ENCODE measurements at regions not wholly inside any gene's neighbourhood (a gene's known extent, or its start where the extent isn't known, plus 50 kb on each side); places are given as distances from the start of the nearest gene placed in this dataset.

DNA sequence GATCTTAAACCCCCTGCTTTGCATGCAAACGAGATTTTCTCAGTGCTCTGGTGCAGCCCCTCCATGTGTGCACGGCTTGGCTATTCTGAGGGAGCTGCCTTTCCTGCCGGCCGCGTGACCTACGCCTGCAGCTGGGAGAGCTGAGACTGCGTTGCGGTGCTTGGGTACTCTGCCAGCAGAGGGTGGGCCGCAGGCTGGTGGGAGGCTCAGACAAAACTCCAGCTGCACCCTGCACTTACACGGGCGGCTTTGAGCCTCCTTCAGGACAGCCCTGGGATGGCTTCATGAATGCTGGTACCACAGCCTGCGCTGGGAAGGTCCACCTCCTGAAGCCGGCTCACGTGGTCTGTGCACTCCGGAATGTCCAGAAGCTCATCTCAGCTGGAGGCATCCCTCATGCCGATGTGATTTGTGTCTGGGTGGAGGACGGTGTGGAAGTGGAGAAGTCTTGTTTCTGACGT lies 223.7 kb downstream of the DLL1 start:
- H3K9me3 ChIP-seq (replicated peaks in 1 of 2; ENCODE audit: control insufficient read depth in 2 of 2, insufficient read depth in 1 of 2, low read depth in 1 of 2, low read length in 2 of 2), result peaks cover 4 to 5% of the 10 kb centered on the region in 2 donors
- no peaks in the 10 kb centered on the region for H3K79me1 ChIP-seq (ENCODE audit: low read depth, low read length)
- peak overlapping the region; percentile 17 for H2BK15ac ChIP-seq (ENCODE audit: low read length)
- H3K18ac ChIP-seq (ENCODE audit: low read length), result peak overlapping the region; percentile 67
- peaks cover 0 to 14% of the 10 kb centered on the region in 2 donors for H3K4me1 ChIP-seq (ENCODE audit: control insufficient read depth in 2 of 2, insufficient read depth in 1 of 2, low read depth in 1 of 2, low read length in 2 of 2)
- H4K91ac ChIP-seq (ENCODE audit: low read depth, low read length, poor library complexity), result peak overlapping the region; percentile 60
- no peak overlapping the region for H2BK120ac ChIP-seq (ENCODE audit: low read depth, low read length)
- peak overlapping the region; percentile 12 for H2BK12ac ChIP-seq (ENCODE audit: low read length)
- no peak overlapping the region for H4K8ac ChIP-seq (ENCODE audit: low read depth, low read length)
- no peak overlapping the region for H3K27ac ChIP-seq (replicated peaks; ENCODE audit: low read length)
- no peak overlapping the region for H3K14ac ChIP-seq (ENCODE audit: low read length)
- H3K4me3 ChIP-seq (ENCODE audit: low read length in 2 of 2), result no peak overlapping the region
- H3K36me3 ChIP-seq (replicated peaks in 1 of 2; ENCODE audit: control insufficient read depth in 2 of 2, insufficient read depth in 2 of 2, low read length in 2 of 2), result no peaks in the 10 kb centered on the region
- H3K4me2 ChIP-seq (ENCODE audit: insufficient read depth, low read length, poor library complexity, severe bottlenecking), result no peak overlapping the region
- no peak overlapping the region for H3K9ac ChIP-seq (ENCODE audit: low read depth, low read length, poor library complexity)
- peaks cover 0 to 2% (median 0%) of the 10 kb centered on the region in 3 experiments for H3K27me3 ChIP-seq (ENCODE audit: control insufficient read depth in 3 of 3, insufficient read depth in 3 of 3, low read depth in 1 of 3, low read length in 3 of 3)
- no peak overlapping the region for H3K4ac ChIP-seq (ENCODE audit: low read length)
- H2BK5ac ChIP-seq (ENCODE audit: low read length), result no peak overlapping the region
- H2AK5ac ChIP-seq (ENCODE audit: low read depth, low read length), result no peak overlapping the region
- DNase-seq (ENCODE audit: low spot score), result no peak
- no peak overlapping the region for H2AFZ ChIP-seq (ENCODE audit: low read length)
- no peak overlapping the region for H3K23ac ChIP-seq (ENCODE audit: low read depth, low read length, poor library complexity)
- WGBS, 2 donors (ENCODE audit: extremely low coverage in 2 of 2, insufficient read length in 2 of 2, insufficient replicate concordance in 1 of 2), result no CpG with 5 or more reads among the region's 18 CpGs

DNA sequence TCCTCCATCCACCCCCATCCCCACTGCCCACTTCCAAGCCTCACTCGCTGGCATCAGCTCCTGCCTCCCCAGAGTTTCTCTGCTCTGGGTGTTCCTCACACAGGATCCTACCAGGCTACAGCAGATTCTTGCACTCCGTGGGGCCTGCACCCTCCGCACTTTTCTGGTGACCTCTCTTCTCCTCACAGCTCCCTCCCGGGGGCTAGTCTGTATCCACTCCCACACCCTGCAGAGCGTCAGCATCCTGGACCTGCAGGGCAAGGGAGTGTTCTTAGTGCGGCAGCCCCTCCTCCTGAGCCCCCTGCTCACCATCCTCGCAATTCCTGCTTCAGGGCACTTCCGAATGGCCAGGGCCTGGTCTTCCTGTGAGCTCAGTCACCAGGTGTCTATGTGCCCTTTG lies 224.2 kb downstream of the DLL1 start:
- no peak overlapping the region for H2AK5ac ChIP-seq (ENCODE audit: low read depth, low read length)
- H3K4ac ChIP-seq (ENCODE audit: low read length), result no peak overlapping the region
- H3K4me1 ChIP-seq (ENCODE audit: control insufficient read depth in 2 of 2, insufficient read depth in 1 of 2, low read depth in 1 of 2, low read length in 2 of 2), result peaks cover 0 to 14% of the 10 kb centered on the region in 2 donors
- H3K27ac ChIP-seq (replicated peaks; ENCODE audit: low read length), result no peak overlapping the region
- no peak for DNase-seq (ENCODE audit: low spot score)
- peak overlapping the region; percentile 12 for H2BK12ac ChIP-seq (ENCODE audit: low read length)
- H2BK120ac ChIP-seq (ENCODE audit: low read depth, low read length), result no peak overlapping the region
- H3K14ac ChIP-seq (ENCODE audit: low read length), result no peak overlapping the region
- H3K36me3 ChIP-seq (replicated peaks in 1 of 2; ENCODE audit: control insufficient read depth in 2 of 2, insufficient read depth in 2 of 2, low read length in 2 of 2), result no peaks in the 10 kb centered on the region
- WGBS, 2 donors (ENCODE audit: extremely low coverage in 2 of 2, insufficient read length in 2 of 2, insufficient replicate concordance in 1 of 2), result no CpG with 5 or more reads among the region's 8 CpGs
- no peak overlapping the region for H3K4me3 ChIP-seq (ENCODE audit: low read length in 2 of 2)
- peaks cover 0 to 5% (median 0%) of the 10 kb centered on the region in 3 experiments for H3K27me3 ChIP-seq (ENCODE audit: control insufficient read depth in 3 of 3, insufficient read depth in 3 of 3, low read depth in 1 of 3, low read length in 3 of 3)
- no peaks in the 10 kb centered on the region for H3K79me1 ChIP-seq (ENCODE audit: low read depth, low read length)
- peak overlapping the region; percentile 17 for H2BK15ac ChIP-seq (ENCODE audit: low read length)
- H3K9ac ChIP-seq (ENCODE audit: low read depth, low read length, poor library complexity), result no peak overlapping the region
- H3K4me2 ChIP-seq (ENCODE audit: insufficient read depth, low read length, poor library complexity, severe bottlenecking), result no peak overlapping the region
- H3K18ac ChIP-seq (ENCODE audit: low read length), result peak overlapping the region; percentile 67
- H4K8ac ChIP-seq (ENCODE audit: low read depth, low read length), result no peak overlapping the region
- H2AFZ ChIP-seq (ENCODE audit: low read length), result no peak overlapping the region
- H3K23ac ChIP-seq (ENCODE audit: low read depth, low read length, poor library complexity), result no peak overlapping the region
- H4K91ac ChIP-seq (ENCODE audit: low read depth, low read length, poor library complexity), result no peak overlapping the region
- peaks cover 4 to 5% of the 10 kb centered on the region in 2 donors for H3K9me3 ChIP-seq (replicated peaks in 1 of 2; ENCODE audit: control insufficient read depth in 2 of 2, insufficient read depth in 1 of 2, low read depth in 1 of 2, low read length in 2 of 2)
- H2BK5ac ChIP-seq (ENCODE audit: low read length), result no peak overlapping the region

GRCh38 chr6:170063851-170064602 lies 226.9 kb downstream of the DLL1 start:
- no peak overlapping the region for H3K14ac ChIP-seq (ENCODE audit: low read length)
- H3K4me3 ChIP-seq (ENCODE audit: low read length in 2 of 2), result no peak overlapping the region
- H3K4me2 ChIP-seq (ENCODE audit: insufficient read depth, low read length, poor library complexity, severe bottlenecking), result no peak overlapping the region
- H2BK15ac ChIP-seq (ENCODE audit: low read length), result no peak overlapping the region
- peak overlapping the region; percentile 72 for H2AK5ac ChIP-seq (ENCODE audit: low read depth, low read length)
- H3K9ac ChIP-seq (ENCODE audit: low read depth, low read length, poor library complexity), result no peak overlapping the region
- H3K4ac ChIP-seq (ENCODE audit: low read length), result no peak overlapping the region
- H3K9me3 ChIP-seq (replicated peaks in 1 of 2; ENCODE audit: control insufficient read depth in 2 of 2, insufficient read depth in 1 of 2, low read depth in 1 of 2, low read length in 2 of 2), result peaks cover 0 to 2% of the 10 kb centered on the region in 2 donors
- no peaks in the 10 kb centered on the region for H3K79me1 ChIP-seq (ENCODE audit: low read depth, low read length)
- H2BK5ac ChIP-seq (ENCODE audit: low read length), result peak overlapping the region; percentile 40
- no peak overlapping the region for H4K8ac ChIP-seq (ENCODE audit: low read depth, low read length)
- no peak for DNase-seq (ENCODE audit: low spot score)
- no peak overlapping the region for H2BK120ac ChIP-seq (ENCODE audit: low read depth, low read length)
- peak overlapping the region; percentile 56 for H4K91ac ChIP-seq (ENCODE audit: low read depth, low read length, poor library complexity)
- WGBS, 2 donors (ENCODE audit: extremely low coverage in 2 of 2, insufficient read length in 2 of 2, insufficient replicate concordance in 1 of 2), result no CpG with 5 or more reads among the region's 16 CpGs
- H3K36me3 ChIP-seq (replicated peaks in 1 of 2; ENCODE audit: control insufficient read depth in 2 of 2, insufficient read depth in 2 of 2, low read length in 2 of 2), result no peaks in the 10 kb centered on the region
- H3K27me3 ChIP-seq (ENCODE audit: control insufficient read depth in 3 of 3, insufficient read depth in 3 of 3, low read depth in 1 of 3, low read length in 3 of 3), result peaks cover 0 to 7% (median 0%) of the 10 kb centered on the region in 3 experiments
- no peak overlapping the region for H3K23ac ChIP-seq (ENCODE audit: low read depth, low read length, poor library complexity)
- H2AFZ ChIP-seq (ENCODE audit: low read length), result no peak overlapping the region
- H3K4me1 ChIP-seq (ENCODE audit: control insufficient read depth in 2 of 2, insufficient read depth in 1 of 2, low read depth in 1 of 2, low read length in 2 of 2), result peaks cover 0 to 14% of the 10 kb centered on the region in 2 donors
- no peak overlapping the region for H3K27ac ChIP-seq (replicated peaks; ENCODE audit: low read length)
- peak overlapping the region; percentile 83 for H3K18ac ChIP-seq (ENCODE audit: low read length)
- peak overlapping the region; percentile 67 for H2BK12ac ChIP-seq (ENCODE audit: low read length)

DNA sequence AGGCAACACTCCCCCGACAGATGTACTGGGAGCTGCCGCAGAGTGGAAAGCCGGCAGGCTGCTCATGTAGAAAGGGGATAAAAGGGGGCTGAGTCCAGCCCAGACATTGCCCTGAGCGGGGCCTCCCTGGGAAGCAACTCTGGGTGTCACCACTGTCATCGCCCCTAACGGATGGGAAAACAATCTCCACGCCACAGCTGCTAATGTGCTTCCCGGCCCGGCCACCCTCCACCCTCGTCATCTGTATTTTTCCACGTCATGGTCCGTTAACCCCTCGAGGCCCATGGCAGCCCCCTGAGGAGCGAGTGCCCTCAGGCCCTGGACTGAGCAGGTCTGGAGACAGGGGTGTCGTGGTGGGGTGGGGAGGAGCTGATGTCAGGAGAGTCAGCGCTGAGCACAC lies 227.4 kb downstream of the DLL1 start:
- Histone ChIP-seq H2AK5ac (ENCODE audit: low read depth, low read length) (peak overlapping the region; percentile 72), H3K9me3 (replicated peaks in 1 of 2; ENCODE audit: control insufficient read depth in 2 of 2, insufficient read depth in 1 of 2, low read depth in 1 of 2, low read length in 2 of 2) (no peaks in the 10 kb centered on the region), H3K23ac (ENCODE audit: low read depth, low read length, poor library complexity) (no peak overlapping the region), H2BK12ac (ENCODE audit: low read length) (peak overlapping the region; percentile 67), H3K4ac (ENCODE audit: low read length) (peak overlapping the region; percentile 20), H2BK5ac (ENCODE audit: low read length) (peak overlapping the region; percentile 40), H3K4me1 (ENCODE audit: control insufficient read depth in 2 of 2, insufficient read depth in 1 of 2, low read depth in 1 of 2, low read length in 2 of 2) (peaks cover 0 to 14% of the 10 kb centered on the region in 2 donors), H3K9ac (ENCODE audit: low read depth, low read length, poor library complexity) (no peak overlapping the region), H4K8ac (ENCODE audit: low read depth, low read length) (no peak overlapping the region), H3K27ac (replicated peaks; ENCODE audit: low read length) (no peak overlapping the region), H4K91ac (ENCODE audit: low read depth, low read length, poor library complexity) (peak overlapping the region; percentile 56), H3K36me3 (replicated peaks in 1 of 2; ENCODE audit: control insufficient read depth in 2 of 2, insufficient read depth in 2 of 2, low read length in 2 of 2) (no peaks in the 10 kb centered on the region), H2BK15ac (ENCODE audit: low read length) (peak overlapping the region; percentile 97), H3K79me1 (ENCODE audit: low read depth, low read length) (no peaks in the 10 kb centered on the region), H3K27me3 (ENCODE audit: control insufficient read depth in 3 of 3, insufficient read depth in 3 of 3, low read depth in 1 of 3, low read length in 3 of 3) (peaks cover 0 to 7% (median 0%) of the 10 kb centered on the region in 3 experiments), H3K4me3 (ENCODE audit: low read length in 2 of 2) (no peak overlapping the region), H2AFZ (ENCODE audit: low read length) (no peak overlapping the region), H2BK120ac (ENCODE audit: low read depth, low read length) (no peak overlapping the region), H3K14ac (ENCODE audit: low read length) (no peak overlapping the region), H3K18ac (ENCODE audit: low read length) (peak overlapping the region; percentile 83), H3K4me2 (ENCODE audit: insufficient read depth, low read length, poor library complexity, severe bottlenecking) (no peak overlapping the region)
- no peak for DNase-seq (ENCODE audit: low spot score)
- no CpG with 5 or more reads among the region's 16 CpGs for WGBS, 2 donors (ENCODE audit: extremely low coverage in 2 of 2, insufficient read length in 2 of 2, insufficient replicate concordance in 1 of 2)
